ENCODE measurements at regions not wholly inside any gene's neighbourhood (a gene's known extent, or its start where the extent isn't known, plus 50 kb on each side); places are given as distances from the start of the nearest gene placed in this dataset.

- DNase-seq (ENCODE audit: low read depth, low spot score), result no peak
Measured at GRCh38 chr1:216820345-216820744, 97.1 kb upstream of the ESRRG start.

DNA sequence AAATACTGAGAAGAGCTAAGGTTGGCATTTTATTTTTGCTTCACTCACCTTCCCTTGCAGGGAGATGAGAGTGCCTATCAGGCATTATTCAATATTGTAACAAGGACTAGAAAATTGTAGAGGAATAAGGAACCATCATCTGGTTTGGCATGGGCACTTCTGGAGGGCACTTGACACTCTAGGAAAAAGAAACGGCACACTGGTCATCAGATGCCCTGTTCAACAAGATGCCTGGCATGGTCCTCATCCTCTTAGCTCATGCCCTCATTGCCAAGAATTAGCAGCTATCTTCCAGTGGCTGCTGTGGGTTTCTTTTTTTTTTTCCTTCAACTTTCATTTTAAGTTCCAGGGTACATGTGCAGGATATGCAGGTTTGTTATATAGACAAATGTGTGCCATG, 95.1 kb upstream of the ESRRG start:
- DNase-seq (ENCODE audit: low read depth, low spot score), result no peak

- DNase-seq (ENCODE audit: low read depth, low spot score), result no peak
Measured at GRCh38 chr1:216815260-216816131, 92.3 kb upstream of the ESRRG start.

DNA sequence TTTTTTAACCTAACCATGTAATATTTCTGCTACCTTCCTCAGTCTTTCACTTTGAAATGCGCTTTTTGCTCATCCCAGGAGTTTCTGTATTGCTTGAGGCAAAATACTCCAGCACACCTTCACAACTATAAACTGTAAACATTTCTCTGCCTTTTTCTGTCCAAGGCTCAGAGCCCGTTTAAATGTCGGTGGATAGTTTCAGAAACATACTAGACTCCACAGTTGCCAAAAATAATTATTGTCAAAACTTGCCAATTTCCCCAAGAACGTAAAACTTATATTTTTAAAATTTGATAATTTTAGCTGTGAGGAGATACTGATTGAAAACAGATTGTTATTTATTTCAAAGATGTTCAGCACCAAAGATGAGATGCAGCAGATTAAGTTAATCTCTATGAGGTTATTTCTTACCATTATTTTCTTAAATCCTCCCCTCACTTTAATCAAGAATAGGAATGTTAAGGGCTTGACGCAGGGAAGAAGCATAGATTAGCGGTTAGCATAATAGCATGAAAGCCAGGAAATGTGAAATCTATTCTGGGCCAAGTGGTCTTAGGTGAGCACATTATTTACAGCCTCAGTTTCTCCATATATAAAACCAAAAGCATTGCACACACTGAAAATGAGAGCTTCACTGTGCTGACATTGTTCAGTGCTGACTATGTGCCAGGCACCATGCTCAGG, 91.5 kb upstream of the ESRRG start:
- no peak for DNase-seq (ENCODE audit: low read depth, low spot score)

DNA sequence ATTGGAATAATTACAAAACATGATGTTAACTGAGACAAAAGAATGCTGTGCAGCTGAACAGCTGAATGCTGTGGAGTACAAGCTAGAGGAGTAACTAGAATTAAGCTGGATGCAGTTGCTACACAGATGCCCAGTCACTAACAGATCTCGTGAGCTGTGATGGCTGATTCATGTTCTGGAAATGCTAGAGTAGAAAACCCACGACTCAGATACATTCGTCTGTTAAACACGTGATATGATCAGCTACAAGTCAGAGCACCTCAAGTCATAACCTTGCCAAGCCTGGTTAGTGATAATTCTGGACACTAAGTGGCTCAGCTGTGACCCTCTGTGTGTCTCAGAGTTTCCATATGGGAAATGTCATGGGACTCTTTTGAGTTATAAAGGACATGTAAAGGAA, 89.7 kb upstream of the ESRRG start:
- DNase-seq (ENCODE audit: low read depth, low spot score), result no peak

DNA sequence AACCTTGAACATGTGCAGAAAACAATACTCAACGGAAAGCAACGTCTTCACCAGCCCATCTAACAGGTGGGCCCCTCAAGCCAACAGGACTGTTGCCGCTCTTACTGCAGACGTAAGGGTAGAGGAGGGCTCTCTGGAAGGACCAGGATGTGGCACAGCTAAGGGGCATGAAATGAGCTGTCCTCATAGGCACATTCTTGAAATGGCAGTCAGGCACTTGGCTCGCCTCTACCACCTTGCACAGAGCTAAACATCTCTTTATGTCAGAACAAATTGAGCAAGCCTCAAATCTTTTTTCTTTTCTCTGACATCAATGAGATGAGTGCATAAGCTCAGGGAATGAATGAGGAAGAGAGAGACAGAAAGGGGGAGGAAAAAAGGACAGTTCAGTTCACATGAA, 86.4 kb upstream of the ESRRG start:
- no peak for DNase-seq (ENCODE audit: low read depth, low spot score)

DNA sequence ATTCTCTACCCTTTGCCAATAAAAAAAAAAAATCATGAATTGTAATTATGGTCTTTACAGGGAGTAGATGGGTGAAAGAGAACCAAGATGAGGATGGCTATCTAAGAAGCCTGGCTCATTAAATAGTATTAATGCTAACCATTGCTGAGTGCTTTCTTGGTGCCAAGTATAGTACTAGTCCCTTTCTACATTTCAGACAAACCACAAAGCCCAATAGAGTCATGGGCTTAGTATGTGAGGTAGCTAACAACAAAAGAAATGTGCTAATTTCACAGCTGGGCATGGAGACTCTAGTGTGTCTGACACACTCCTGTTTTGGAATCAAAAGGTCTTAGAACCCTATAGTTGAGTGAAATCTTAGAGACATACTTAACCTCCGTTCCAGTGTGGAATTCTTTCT, 84.5 kb upstream of the ESRRG start:
- DNase-seq (ENCODE audit: low read depth, low spot score), result no peak

DNA sequence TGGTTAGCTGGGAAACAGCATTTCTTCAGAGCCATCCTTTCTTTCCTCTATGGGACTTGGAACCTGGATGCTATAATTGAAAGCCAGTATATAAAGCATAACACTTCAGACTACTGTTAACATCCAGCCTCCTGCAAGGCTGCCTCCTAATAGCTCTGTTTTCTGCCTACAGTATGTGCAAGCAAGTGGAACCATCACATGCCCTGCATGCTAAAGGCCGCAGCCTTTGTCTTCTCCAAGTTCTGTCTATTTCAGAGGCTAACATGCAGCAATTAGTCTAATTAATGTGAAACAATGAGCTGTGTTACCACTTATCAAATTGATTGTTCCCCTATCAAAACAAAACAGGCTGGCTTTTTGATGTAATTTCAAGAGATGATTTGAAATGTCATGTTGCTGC, 82.7 kb upstream of the ESRRG start:
- no peak for DNase-seq (ENCODE audit: low read depth, low spot score)

GRCh38 chr1:216805233-216805632, 82.0 kb upstream of the ESRRG start:
- DNase-seq (ENCODE audit: low read depth, low spot score), result no peak

DNA sequence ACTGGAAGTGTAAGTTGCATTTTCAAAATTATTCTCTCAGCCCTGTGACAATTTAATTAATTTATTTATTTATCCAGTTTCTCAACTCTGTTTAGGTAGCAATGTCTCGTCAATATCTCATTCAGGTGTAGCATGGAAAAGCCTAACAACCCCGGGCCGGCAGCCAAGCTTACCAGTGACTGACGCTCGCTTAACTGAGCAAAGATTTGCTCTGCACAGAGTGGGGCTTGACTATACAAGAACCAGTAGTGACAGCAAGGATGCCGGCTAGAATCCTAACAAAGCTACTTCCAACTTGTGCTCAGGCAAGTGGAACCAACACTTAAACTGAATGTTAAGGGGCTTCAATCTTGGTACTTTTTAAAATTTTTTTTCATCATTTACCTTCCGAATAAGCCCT, 80.9 kb upstream of the ESRRG start:
- DNase-seq (ENCODE audit: low read depth, low spot score), result no peak

DNA sequence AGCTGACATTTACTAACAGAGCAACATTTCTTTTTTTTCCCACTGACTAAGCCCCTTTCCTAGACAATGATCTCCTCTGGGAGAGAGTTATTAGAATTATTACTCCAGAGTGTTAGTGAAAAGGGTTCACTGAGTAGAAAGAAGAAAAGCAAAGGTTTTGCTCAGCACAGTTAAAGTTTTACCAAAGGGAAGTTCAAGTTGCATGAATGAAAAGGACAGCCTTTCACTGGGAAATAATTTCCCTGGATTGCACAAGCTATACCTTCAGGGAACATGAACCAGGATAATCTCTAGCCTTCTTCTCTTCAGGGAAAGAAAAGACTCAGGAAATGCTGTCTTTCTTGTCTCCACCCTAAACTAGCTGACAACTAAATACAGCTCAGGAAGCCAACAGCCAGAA, 71.4 kb upstream of the ESRRG start:
- DNase-seq (ENCODE audit: low read depth, low spot score), result no peak

- no peak for DNase-seq (ENCODE audit: low read depth, low spot score)
Measured at GRCh38 chr1:216793973-216794372, 70.7 kb upstream of the ESRRG start.

GRCh38 chr1:216793303-216793702, 70.1 kb upstream of the ESRRG start:
- DNase-seq (ENCODE audit: low read depth, low spot score), result no peak

DNA sequence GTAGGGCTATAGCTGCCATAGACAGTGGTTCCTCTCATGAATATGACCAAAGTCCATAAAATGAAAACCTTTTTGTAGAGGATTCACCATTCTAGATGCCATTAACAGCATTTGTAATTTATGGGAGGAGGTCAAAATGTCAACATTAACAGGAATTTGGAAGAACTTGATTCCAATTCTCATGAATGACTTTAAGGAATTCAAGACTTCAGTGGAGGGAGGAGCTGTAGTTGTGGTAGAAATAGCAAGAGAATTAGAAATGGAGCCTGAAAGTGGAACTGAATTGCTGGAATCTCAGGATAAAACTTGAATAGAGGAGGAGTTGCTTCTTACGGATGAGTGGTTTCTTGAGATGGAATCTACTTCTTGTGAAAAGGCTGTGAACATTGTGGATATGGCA, 65.4 kb upstream of the ESRRG start:
- DNase-seq (ENCODE audit: low read depth, low spot score), result no peak

GRCh38 chr1:216785737-216786136, 62.5 kb upstream of the ESRRG start:
- no peak for DNase-seq (ENCODE audit: low read depth, low spot score)

- no peak for DNase-seq (ENCODE audit: low read depth, low spot score)
Measured at GRCh38 chr1:216785221-216785620, 62.0 kb upstream of the ESRRG start.

- no peak for DNase-seq (ENCODE audit: low read depth, low spot score)
Measured at GRCh38 chr1:216779686-216780085, 56.5 kb upstream of the ESRRG start.

- DNase-seq (ENCODE audit: low read depth, low spot score), result no peak
Measured at GRCh38 chr1:216778737-216779136, 55.5 kb upstream of the ESRRG start.

- no peak for DNase-seq (ENCODE audit: low read depth, low spot score)
Measured at GRCh38 chr1:216777148-216777547, 53.9 kb upstream of the ESRRG start.

Measured in smooth muscle cell of the brain vasculature (primary cell).